Prostate gland (tissue), 2 donors: ENCODE measurements at regions not wholly inside any gene's neighbourhood (a gene's known extent, or its start where the extent isn't known, plus 50 kb on each side); places are given as distances from the start of the nearest gene placed in this dataset.

Source experiments
- DNase-seq: peaks from one replicate; pipeline ENCODE4 v3.0.0-alpha.2; 2019; ENCODE audit warnings: low spot score
- H3K27ac ChIP-seq, 2 donors: fragments of 200-600 bp; sonication (generic); 2 replicates each; pipeline ENCODE4 v1.5.1; 2017 to 2019
- H3K27me3 ChIP-seq: fragments of 200-600 bp; sonication (generic); replicated peaks from 2 replicates; pipeline ENCODE4 v1.5.1; 2019; ENCODE audit not compliant: insufficient read depth
- H3K36me3 ChIP-seq, 2 donors: fragments of 200-600 bp; sonication (generic); 1 replicate in 1 of 2; 2 replicates in 1 of 2; pipeline versions ENCODE4 v1.5.1 to v1.8.1; 2017 to 2019
- H3K4me1 ChIP-seq: fragments of 200-600 bp; sonication (generic); replicated peaks from 2 replicates; pipeline ENCODE4 v1.5.1; 2019
- H3K4me3 ChIP-seq, 2 donors: fragments of 200-600 bp; sonication (generic); 2 replicates each; pipeline ENCODE4 v1.5.1; 2017 to 2019
- H3K9me3 ChIP-seq: fragments of 200-600 bp; sonication (generic); 2 replicates; pipeline ENCODE4 v1.5.1; 2017
- POLR2A ChIP-seq: fragments of 450-650 bp; IDR thresholded peaks from one replicate; pipeline ENCODE4 v1.6.1; 2016; ENCODE audit warnings: antibody characterized with exemption, mild to moderate bottlenecking
- POLR2AphosphoS5 ChIP-seq: sonication (generic); formaldehyde crosslinking; IDR thresholded peaks from one replicate; pipeline ENCODE4 v1.6.1; 2017; ENCODE audit warnings: antibody characterized with exemption
- WGBS: methylation state at CpG from one replicate; pipeline ENCODE4 v1.1.5; 2018; 5-methylcytosine and 5-hydroxymethylcytosine counted together
- intact Hi-C: fragments of 100-400 bp; cut with DNase I; formaldehyde crosslinking; loops from one replicate; pipeline ENCODE4 v1.14.2; 2022
- TF ChIP-seq, protein P1 (sequence below), 4 experiments: fragments of 200-600 bp in 2 of 4; fragments of 450-650 bp in 2 of 4; sonication (generic) in 2 of 4; IDR thresholded peaks; 1 replicate in 3 of 4; 2 replicates in 1 of 4; pipeline ENCODE4 v1.5.1; 2016 to 2019; ENCODE audit warnings: antibody characterized with exemption in 4 of 4, mild to moderate bottlenecking in 2 of 4, moderate library complexity in 2 of 4

- no peak for DNase-seq
- Histone ChIP-seq H3K27ac (no peak overlapping the region), H3K36me3 (no peaks in the 10 kb centered on the region), H3K4me1 (no peaks in the 10 kb centered on the region), H3K4me3 (no peak overlapping the region), H3K9me3 (no peaks in the 10 kb centered on the region), H3K27me3 (no peaks in the 10 kb centered on the region)
- 35% methylated on average over 2 of the region's 2 CpGs for WGBS
- TF ChIP-seq, protein P1, sequence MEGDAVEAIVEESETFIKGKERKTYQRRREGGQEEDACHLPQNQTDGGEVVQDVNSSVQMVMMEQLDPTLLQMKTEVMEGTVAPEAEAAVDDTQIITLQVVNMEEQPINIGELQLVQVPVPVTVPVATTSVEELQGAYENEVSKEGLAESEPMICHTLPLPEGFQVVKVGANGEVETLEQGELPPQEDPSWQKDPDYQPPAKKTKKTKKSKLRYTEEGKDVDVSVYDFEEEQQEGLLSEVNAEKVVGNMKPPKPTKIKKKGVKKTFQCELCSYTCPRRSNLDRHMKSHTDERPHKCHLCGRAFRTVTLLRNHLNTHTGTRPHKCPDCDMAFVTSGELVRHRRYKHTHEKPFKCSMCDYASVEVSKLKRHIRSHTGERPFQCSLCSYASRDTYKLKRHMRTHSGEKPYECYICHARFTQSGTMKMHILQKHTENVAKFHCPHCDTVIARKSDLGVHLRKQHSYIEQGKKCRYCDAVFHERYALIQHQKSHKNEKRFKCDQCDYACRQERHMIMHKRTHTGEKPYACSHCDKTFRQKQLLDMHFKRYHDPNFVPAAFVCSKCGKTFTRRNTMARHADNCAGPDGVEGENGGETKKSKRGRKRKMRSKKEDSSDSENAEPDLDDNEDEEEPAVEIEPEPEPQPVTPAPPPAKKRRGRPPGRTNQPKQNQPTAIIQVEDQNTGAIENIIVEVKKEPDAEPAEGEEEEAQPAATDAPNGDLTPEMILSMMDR (IDR thresholded peaks at IDR 0.05), result no peak
- TF ChIP-seq POLR2A (no peak), POLR2AphosphoS5 (no peak)
- intact Hi-C loops, result no loop called here
These were observed 391.6 kb upstream of the FKBP1C start for GRCh38 chr6:62819640-62820039.

DNA sequence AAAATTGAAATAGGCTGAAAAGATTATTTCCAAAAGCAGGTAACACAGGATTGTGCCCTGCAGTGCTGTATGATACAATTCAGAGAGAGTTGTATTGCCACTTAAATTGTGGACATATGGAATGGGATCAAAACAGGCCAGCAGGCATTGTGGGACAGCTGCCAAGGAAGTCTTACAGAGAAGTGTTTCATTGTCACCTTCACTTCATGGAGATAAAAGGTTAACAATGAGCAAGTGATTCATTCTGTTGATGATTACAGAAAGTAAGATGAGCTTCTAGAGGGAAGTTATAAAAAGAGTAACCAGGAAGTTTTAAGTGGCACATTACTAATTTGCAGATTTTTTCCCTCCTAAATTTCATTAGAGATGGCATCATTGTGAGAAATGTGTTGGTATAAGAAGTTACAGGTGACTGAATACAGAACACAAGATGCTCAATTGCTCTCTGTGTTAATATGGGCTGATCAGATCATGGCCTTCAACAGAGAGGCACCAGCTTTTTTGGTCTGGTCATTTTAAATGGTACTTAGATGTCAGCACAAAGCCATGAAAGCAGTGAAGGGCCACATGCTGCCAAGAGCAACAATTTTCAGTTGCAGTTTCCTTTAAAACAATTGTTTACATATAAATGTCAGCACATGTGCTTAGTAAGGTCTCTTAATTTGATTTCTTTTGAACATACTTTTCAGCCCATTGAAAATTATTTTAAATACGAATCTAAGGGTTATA lies 402.5 kb upstream of the FKBP1C start:
- no peak for DNase-seq
- H3K27me3 ChIP-seq, result no peaks in the 10 kb centered on the region
- H3K4me3 ChIP-seq, result no peak overlapping the region
- TF ChIP-seq POLR2AphosphoS5 (no peak), POLR2A (no peak)
- TF ChIP-seq, protein P1 (IDR thresholded peaks at IDR 0.05), result no peak
- no peaks in the 10 kb centered on the region for H3K9me3 ChIP-seq
- WGBS, result 63% methylated on average over 1 of the region's 1 CpG
- H3K4me1 ChIP-seq, result no peaks in the 10 kb centered on the region
- intact Hi-C loops, result no loop called here
- no peaks in the 10 kb centered on the region for H3K36me3 ChIP-seq
- H3K27ac ChIP-seq, result no peak overlapping the region

DNA sequence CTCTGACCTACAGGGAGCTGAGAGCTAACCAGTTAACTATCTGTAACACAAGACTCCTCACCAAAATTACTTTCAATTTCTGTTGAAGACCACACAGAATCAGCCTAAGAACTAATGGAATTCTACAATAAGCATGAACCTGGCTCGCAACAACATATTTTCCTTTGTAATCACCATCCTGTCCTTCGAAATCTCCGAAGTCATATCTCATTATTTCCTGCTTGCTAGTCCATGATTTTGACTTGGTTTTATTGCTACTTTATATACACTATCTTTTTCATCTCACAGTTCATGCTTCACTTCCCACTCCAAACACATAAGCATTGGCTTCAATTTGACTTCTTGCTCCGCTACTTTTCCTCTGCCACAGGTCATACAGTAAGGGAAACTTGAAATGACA lies 405.8 kb upstream of the FKBP1C start:
- intact Hi-C loops, result no loop called here
- no peaks in the 10 kb centered on the region for H3K27me3 ChIP-seq
- H3K4me1 ChIP-seq, result no peaks in the 10 kb centered on the region
- 16% methylated on average over 4 of the region's 4 CpGs for WGBS
- no peaks in the 10 kb centered on the region for H3K36me3 ChIP-seq
- TF ChIP-seq POLR2AphosphoS5, result no peak
- TF ChIP-seq POLR2A, result no peak
- TF ChIP-seq, protein P1 (IDR thresholded peaks at IDR 0.05), result no peak
- H3K27ac ChIP-seq, result no peak overlapping the region
- DNase-seq, result no peak
- H3K9me3 ChIP-seq, result no peaks in the 10 kb centered on the region
- no peak overlapping the region for H3K4me3 ChIP-seq

- DNase-seq, result no peak
- TF ChIP-seq POLR2AphosphoS5, result no peak
- TF ChIP-seq POLR2A, result no peak
- TF ChIP-seq, protein P1 (IDR thresholded peaks at IDR 0.05), result no peak
- Histone ChIP-seq H3K27me3 (no peaks in the 10 kb centered on the region), H3K4me1 (no peaks in the 10 kb centered on the region), H3K9me3 (no peaks in the 10 kb centered on the region), H3K36me3 (no peaks in the 10 kb centered on the region), H3K27ac (no peak overlapping the region), H3K4me3 (no peak overlapping the region)
- 83% methylated on average over 7 of the region's 7 CpGs for WGBS
- intact Hi-C loops, result no loop called here
These were observed 408.2 kb upstream of the FKBP1C start for GRCh38 chr6:62803094-62803493.

DNA sequence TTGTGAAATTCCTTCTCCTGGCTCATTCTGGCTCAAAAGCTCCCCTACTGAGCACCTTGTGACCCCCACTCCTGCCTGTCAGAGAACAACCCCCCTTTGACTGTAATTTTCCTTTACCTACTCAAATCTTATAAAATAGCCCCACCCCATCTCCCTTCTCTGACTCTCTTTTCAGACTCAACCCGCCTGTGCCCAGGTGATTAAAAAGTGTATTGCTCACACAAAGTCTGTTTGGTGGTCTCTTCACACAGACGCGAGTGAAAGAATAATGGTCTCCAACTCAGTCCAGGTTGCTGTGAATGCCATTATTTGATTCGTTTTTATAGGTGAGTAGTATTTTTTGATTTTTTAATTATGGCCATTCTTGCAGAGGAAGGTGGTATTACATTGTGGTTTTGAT lies 414.1 kb upstream of the FKBP1C start:
- TF ChIP-seq POLR2A, result no peak
- Histone ChIP-seq H3K9me3 (no peaks in the 10 kb centered on the region), H3K4me1 (no peaks in the 10 kb centered on the region), H3K36me3 (no peaks in the 10 kb centered on the region), H3K27ac (no peak overlapping the region), H3K4me3 (no peak overlapping the region), H3K27me3 (no peaks in the 10 kb centered on the region)
- 67% methylated on average over 4 of the region's 4 CpGs for WGBS
- no peak for DNase-seq
- intact Hi-C loops, result no loop called here
